HG02852 (cell line): ENCODE measurements at regions not wholly inside any gene's neighbourhood (a gene's known extent, or its start where the extent isn't known, plus 50 kb on each side); places are given as distances from the start of the nearest gene placed in this dataset.

Experiments
- ATAC-seq: cut with Tn5 transposase; IDR thresholded peaks from one replicate; pipeline ENCODE4 v1.9.1; 2021; ENCODE audit warnings: mild to moderate bottlenecking, moderate library complexity; ENCODE audit not compliant: unreplicated experiment

- ATAC-seq: no peak
Observed at GRCh38 chr5:8048920-8049319, 180.0 kb downstream of the MTRR start.

- ATAC-seq: no peak
Observed at GRCh38 chr5:8050616-8051175, 181.7 kb downstream of the MTRR start.

DNA sequence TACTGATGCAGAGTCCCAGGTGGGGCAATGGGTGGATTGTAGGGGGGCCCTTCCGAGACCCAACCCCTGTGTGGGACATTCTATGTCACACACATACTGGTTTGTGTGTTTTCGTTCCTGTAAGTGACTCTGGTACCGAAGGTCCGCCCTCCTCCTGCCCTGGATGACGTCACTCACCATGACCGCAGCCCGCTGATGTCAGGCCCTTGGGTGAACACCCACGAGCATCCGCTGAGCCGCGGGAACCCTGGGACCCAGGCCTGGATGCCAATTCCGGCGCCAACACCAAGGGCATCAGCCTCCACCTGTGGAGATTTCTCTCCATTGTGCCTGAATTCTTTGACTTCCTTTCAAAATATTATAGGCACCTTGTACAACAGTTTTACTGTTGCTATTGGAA lies 184.3 kb downstream of the MTRR start:
- ATAC-seq: no peak

DNA sequence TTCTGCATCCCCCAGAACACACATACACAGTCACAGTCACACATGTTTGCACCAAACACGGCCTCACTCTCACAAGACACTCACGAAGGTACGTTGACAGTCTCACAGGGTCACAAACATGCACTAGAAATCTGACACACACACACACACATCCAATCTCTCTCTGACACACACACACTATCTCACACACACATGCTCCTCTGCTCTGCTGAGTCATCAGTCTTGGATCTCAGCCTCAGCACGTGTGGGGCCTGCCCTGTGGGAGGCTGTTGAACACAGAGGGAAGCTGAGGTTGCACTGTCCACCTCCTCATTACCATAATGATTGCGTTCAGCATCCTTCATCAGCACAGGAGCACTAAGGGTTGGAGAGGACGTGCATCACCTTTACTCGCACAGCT lies 188.8 kb downstream of the MTRR start:
- no peak for ATAC-seq

GRCh38 chr5:8058616-8059190 lies 189.8 kb downstream of the MTRR start:
- ATAC-seq: no peak

DNA sequence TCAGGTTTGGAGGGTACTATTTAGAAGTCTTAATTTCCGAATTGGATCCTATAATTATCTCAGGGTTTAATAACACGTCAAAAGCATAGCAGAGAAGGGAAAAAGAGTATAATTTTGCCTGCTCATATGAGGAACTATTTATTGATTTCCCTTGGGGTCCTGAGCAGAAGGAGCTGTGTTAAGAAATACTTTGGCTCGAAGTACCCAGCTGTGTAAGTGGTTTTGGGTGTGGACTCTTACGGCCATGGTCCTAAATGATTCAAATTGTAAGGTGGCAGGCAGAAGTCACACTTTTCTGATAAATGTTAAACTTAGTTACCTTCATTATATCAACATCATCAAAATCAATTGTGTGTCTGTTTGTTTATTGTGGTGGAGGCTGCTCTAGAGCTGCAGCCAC lies 190.4 kb downstream of the MTRR start:
- no peak for ATAC-seq

- ATAC-seq: no peak
Observed at GRCh38 chr5:8060235-8060952, 191.4 kb downstream of the MTRR start.

GRCh38 chr5:8060953-8061429 lies 192.0 kb downstream of the MTRR start:
- ATAC-seq: no peak

DNA sequence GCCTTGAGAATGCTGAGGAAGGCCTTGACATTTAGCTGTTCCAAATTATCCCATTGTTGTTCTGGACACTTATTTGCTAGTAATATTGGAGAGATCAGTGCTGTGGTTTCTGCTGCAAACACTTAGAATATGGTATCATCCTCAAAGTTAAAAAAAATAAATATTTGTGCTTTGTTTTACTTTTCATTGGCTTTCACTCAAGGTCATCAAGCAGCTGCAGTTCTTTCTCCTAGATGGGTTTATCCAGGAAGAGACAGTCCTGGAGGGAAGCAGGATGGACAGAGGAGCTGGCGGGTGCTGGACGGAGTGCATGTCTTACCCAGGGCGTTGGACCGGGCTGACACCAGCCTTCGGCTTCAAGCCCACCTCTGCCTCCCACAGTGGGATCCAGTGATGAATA lies 193.6 kb downstream of the MTRR start:
- no peak for ATAC-seq

DNA sequence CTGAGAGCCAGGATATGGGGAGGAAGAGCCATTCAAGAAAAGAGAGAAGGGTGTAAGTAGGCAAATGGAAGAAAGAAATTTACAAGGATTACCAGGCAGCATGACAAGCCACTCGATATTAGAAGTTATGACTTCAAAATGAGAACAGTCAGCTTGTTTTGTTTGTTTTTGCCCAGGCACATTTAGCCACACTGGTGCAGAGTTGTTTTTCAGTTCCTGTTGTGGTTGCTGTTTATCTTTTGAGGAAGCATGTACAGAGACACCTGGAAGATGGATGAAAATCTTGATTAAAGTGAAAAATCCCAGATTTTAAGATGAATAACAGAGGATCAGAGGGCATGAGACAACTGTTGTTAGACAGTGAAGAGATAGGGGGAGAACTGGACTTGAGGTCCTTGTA lies 199.1 kb downstream of the MTRR start:
- ATAC-seq: no peak

- ATAC-seq: no peak
Observed at GRCh38 chr5:8070138-8070537, 201.2 kb downstream of the MTRR start.

- no peak for ATAC-seq
Observed at GRCh38 chr5:8079056-8079455, 210.1 kb downstream of the MTRR start.

- no peak for ATAC-seq
Observed at GRCh38 chr5:8081179-8081578, 212.2 kb downstream of the MTRR start.

GRCh38 chr5:8093669-8094068 lies 224.7 kb downstream of the MTRR start:
- no peak for ATAC-seq

DNA sequence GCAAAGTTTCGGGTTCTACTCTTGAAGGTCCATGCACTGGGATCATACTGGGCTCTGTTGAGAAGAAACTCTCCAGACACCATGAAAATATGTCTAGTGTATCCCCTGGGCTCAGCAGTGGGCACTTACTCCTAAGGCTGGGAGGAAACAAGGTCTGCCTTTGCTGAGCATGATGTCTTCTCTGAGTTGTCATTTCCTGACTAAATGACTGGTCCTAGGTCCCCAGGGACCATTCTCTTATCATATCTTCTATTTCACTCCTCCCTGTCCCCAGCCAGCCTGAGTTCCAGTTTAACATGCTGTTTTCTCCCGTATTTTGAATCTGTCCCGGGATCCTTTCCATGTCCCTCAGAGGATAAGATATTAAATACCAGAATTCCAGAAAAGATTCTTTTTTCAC lies 225.4 kb downstream of the MTRR start:
- no peak for ATAC-seq

DNA sequence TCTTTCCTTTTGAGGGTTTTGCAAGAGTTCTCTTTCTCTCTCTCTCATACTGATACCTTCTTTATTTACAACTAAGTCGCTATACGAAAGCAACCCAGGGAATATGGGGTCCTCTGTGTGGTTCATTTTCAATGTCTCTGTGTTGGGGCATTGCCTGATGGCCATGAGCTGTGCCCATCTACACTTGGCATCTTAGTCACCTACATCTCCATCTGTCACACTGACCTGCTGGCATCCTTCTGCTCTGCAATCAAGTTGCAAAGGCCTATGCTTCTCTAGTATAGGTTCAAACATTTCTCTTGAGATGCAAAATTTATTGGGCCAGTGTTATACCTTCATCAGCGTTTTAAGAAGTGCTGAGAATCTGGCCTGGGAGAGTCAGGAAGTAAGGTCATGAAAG lies 228.2 kb downstream of the MTRR start:
- ATAC-seq: no peak

GRCh38 chr5:8098081-8098480 lies 229.1 kb downstream of the MTRR start:
- ATAC-seq: no peak

GRCh38 chr5:8102714-8103113 lies 233.8 kb downstream of the MTRR start:
- no peak for ATAC-seq

- ATAC-seq: no peak
Observed at GRCh38 chr5:8114597-8115266, 245.8 kb downstream of the MTRR start.

GRCh38 chr5:8123559-8123958 lies 254.6 kb downstream of the MTRR start:
- ATAC-seq: no peak

- no peak for ATAC-seq
Observed at GRCh38 chr5:8134609-8135008, 265.7 kb downstream of the MTRR start.

DNA sequence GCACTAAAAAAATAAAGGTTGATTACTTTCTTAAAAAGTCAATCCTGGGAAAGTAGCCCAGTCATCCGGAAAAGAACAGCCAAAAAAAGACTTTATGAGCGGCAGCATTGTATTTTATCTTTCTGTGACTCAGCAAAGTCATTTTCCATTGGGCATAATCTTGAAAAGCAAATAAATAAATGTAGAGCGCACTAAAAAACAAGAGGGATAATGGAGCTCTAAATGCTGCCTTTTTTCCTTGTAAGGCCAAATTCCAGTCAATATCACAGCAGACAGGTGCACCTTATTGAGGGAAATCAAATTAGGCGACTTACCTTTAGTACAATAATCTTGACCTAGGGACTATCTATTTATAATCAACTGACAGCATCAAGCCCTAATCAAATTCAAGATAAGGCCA lies 266.8 kb downstream of the MTRR start:
- no peak for ATAC-seq
